Hematopoietic multipotent progenitor cell treated with erythropoietin and hydrocortisone succinate and interleukin-3 and kit ligand, for 6 days (in vitro differentiated cells): ENCODE measurements at regions not wholly inside any gene's neighbourhood (a gene's known extent, or its start where the extent isn't known, plus 50 kb on each side); places are given as distances from the start of the nearest gene placed in this dataset.
A peak's percentile ranks its signal among the peaks of the same experiment; 100 is the strongest.

Experiments used
- DNase-seq: peaks from one replicate; pipeline ENCODE4 v3.0.0-alpha.2; 2015

- DNase-seq = peak; percentile 40
Observed at GRCh38 chr1:94734963-94735901, 84.9 kb upstream of the SLC44A3 start.

- DNase-seq = no peak
Observed at GRCh38 chr1:94731891-94732290, 88.3 kb upstream of the SLC44A3 start.

- no peak for DNase-seq
Observed at GRCh38 chr1:94730450-94730849, 89.7 kb upstream of the SLC44A3 start.

- DNase-seq = no peak
Observed at GRCh38 chr1:94729267-94729666, 90.9 kb upstream of the SLC44A3 start.

- no peak for DNase-seq
Observed at GRCh38 chr1:94727846-94728715, 92.1 kb upstream of the SLC44A3 start.

GRCh38 chr1:94726981-94727685, 93.0 kb upstream of the SLC44A3 start:
- DNase-seq = no peak

GRCh38 chr1:94725566-94725965, 94.6 kb upstream of the SLC44A3 start:
- DNase-seq = no peak

DNA sequence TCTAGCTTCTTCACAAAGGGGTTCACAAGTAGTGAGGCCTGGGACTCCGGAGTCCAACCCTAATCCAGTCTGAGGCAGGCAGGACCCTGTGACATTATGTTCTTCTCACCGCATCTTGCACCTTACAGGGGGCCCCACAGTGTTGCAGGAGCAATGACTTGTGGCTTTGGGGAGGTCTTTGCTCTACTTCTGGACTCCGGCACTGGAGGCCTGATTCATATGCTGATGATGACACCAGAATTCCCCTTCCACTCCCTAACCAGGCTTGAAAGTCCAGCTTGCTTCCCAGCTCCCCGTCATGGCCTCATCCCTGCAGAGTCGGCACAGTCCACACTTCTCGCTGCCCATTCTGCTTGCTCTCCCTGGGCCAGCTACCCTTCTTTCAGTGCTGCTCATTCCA, 96.3 kb upstream of the SLC44A3 start:
- DNase-seq = no peak

DNA sequence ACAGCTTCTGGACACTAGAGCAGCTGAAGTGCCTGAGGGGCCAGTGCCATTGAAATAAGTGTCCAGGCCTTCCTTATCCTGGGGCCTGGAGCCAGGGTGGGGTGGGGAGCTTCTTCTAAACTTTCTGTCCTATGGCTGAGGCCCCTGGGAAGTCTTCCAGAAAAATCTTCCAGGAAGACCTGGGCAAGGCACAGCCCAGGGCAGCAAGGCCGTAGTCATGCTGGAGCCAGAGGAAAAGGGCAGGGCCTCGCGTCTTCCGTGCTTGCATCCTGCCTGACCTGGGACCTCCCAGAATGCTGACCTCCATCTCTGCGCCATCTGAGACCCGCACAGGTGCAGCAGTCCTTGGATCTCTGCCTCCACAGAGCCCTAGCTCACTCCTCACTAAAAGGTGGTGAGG, 96.7 kb upstream of the SLC44A3 start:
- DNase-seq = no peak

- DNase-seq = no peak
Observed at GRCh38 chr1:94722181-94722580, 98.0 kb upstream of the SLC44A3 start.

DNA sequence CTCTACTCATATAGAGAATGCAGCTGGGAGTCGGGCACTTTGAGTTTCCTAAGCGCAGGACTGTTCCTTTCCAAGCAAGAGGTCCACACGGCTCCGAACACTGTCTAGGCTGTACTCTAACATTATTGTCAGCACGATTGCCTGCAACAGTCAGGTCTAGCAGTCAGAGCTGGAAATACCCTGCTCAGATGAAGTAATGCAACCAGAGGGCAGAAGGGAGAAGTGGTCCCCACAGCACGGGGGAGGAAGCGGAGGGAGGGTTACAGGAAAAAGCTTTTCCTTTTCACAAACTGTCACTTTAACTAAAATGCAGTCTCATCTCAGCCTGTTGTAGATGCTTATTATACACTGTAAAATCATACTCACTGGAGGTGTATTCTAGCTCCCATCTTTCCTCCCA, 98.9 kb upstream of the SLC44A3 start:
- peak; percentile 67 for DNase-seq

DNA sequence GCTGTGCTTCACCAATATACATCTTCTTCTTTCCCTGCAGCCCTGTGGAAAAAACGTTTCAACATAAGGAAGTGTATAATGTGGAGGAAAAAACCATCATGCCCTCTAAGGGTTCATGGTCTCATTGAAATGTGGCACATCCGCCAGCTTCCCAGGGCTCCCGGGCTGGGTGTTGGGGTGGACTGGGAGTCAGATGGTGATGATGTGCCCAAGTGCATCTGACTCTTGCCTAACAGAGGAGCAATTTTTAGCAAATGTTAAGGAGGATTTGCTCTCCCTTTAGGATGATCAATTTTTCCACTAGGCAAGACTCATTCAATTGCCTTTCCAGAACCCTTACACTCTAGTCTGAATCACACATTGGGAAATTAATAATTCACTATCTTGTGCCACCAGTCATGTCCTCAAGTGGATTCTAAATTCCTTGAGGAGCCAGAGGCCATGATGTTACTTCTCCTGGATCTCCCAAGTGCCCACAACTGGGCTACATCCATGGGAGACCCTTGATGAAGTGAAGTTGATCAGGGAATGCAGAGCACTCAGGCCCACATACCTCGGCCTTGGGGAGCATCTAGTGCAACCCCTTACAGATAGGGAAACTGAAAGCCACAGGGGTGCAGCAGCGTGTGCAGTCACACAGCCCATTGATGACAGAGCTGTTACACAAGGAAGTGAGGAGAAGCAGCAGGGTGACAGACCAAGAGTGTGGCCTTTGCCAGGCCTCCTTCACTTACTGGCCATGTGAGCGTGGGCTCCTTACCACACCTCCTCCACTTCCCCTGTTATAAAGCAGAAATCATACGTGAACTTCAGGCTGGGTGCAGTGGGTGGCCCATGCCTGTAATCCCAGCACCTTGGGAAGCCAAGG, 100.0 kb upstream of the SLC44A3 start:
- peak; percentile 64 for DNase-seq

- DNase-seq = no peak
Observed at GRCh38 chr1:94716965-94717364, 103.2 kb upstream of the SLC44A3 start.

- peak; percentile 25 for DNase-seq
Observed at GRCh38 chr1:94715321-94715720, 104.8 kb upstream of the SLC44A3 start.

- DNase-seq = no peak
Observed at GRCh38 chr1:94714552-94714951, 105.6 kb upstream of the SLC44A3 start.

GRCh38 chr1:94714152-94714551, 106.0 kb upstream of the SLC44A3 start:
- DNase-seq = no peak

DNA sequence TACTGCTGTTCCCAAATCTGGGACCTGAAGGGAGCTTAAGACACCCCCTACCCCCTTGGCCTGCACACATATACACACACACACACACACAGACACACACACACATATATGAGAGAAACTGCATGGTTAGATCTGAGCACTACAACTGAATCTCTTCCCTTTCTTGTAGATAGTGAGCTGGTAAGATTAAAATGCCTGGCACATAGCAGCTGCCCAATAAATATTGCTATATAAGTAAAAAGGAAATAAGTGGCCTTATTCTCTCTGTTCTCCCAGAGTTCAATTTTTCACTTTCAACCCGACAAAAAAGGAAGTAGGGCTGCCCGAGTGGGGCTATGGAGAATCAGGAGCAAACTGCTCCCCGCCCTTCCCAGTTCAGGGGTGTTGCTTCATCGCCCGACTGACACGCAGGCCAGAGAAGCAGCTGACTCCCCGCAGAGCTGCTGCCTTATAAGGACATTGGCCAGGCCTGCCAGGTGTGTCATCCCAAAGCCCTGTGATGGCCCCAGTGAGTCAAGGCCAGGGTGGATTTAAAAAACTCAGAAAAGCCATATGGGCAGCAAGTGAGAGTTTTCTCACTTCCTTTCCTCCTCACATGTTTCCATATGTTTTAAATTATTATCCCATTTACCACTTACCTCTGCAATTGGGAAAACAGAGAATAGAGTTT, 106.5 kb upstream of the SLC44A3 start:
- DNase-seq = peak; percentile 70

DNA sequence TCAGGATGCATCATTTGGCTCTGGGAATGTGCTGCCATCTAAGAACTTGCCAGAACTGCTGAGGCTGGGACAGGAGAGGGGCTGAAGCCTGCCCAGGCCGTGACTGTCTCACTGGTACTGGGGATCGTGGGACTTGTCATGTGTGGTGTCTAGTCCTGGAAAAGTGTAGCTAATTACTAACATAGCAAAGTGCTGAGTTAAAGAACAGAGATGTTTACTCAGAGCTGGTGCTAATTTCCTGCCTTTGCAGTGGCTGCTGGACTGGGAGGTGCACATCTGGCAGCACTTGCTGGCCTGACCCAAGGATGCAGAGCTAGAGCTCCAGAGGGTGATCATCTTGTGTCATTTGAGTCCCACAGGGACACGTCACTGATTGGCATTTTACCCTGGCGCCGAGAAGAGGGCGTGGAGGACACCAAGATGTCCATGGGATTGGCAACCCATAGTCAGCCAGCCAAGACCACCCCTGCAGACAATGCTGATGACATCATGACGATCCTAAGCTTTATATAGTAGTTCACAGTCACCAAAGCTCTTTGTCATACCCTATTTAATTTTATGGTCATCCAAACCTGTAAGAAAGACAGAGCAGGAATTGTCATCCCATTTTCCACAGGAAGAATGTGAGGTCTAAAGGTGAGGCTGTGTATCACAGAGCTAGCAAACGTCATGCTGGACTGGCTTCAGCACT, 110.1 kb upstream of the SLC44A3 start:
- no peak for DNase-seq

- no peak for DNase-seq
Observed at GRCh38 chr1:94708811-94709210, 111.3 kb upstream of the SLC44A3 start.

GRCh38 chr1:94708299-94708685, 111.9 kb upstream of the SLC44A3 start:
- DNase-seq = no peak
